PC-9 (cell line): ENCODE measurements at regions not wholly inside any gene's neighbourhood (a gene's known extent, or its start where the extent isn't known, plus 50 kb on each side); places are given as distances from the start of the nearest gene placed in this dataset.

Experiments
- BruUV-seq: library from RNA; stranded (reverse); fragments of 400-500 nt; replicated peaks from 2 replicates; lab custom pipeline; 2021; lab: Mats Ljungman, UMichigan
- CTCF ChIA-PET: fragments of 300-600 bp; sonication (Branson Sonifier 250); formaldehyde crosslinking; loops from one replicate; lab custom pipeline; 2022; ENCODE audit warnings: antibody characterized with exemption; lab: Charles Lee
- POLR2A ChIA-PET: fragments of 300-600 bp; sonication (Branson Sonifier 250); formaldehyde crosslinking; loops from one replicate; lab custom pipeline; 2022; ENCODE audit warnings: antibody characterized with exemption; ENCODE audit not compliant: unreplicated experiment; lab: Charles Lee
- DNase-seq, 2 experiments: peaks; one replicate each; pipeline versions ENCODE4 v3.0.0 to v3.0.0-alpha.2; 2015 to 2022; ENCODE audit warnings: mixed read lengths in 1 of 2
- H2AFZ ChIP-seq: fragments of 200-600 bp; sonication (generic); 2 replicates; pipeline ENCODE4 v1.8.1; 2017; ENCODE audit warnings: antibody characterized with exemption
- H3F3A ChIP-seq: fragments of 200-600 bp; sonication (generic); 2 replicates; pipeline ENCODE4 v1.8.1; 2017; ENCODE audit warnings: antibody characterized with exemption, mild to moderate bottlenecking, low read depth; ENCODE audit not compliant: insufficient read depth
- H3K27ac ChIP-seq: fragments of 200-600 bp; sonication (generic); 2 replicates; pipeline ENCODE4 v1.6.1; 2016; ENCODE audit warnings: mixed run types
- H3K27me3 ChIP-seq: fragments of 200-600 bp; sonication (generic); 2 replicates; pipeline ENCODE4 v1.6.1; 2016; ENCODE audit warnings: low read depth, mixed run types; ENCODE audit not compliant: insufficient read depth
- H3K36me3 ChIP-seq: fragments of 200-600 bp; sonication (generic); 2 replicates; pipeline ENCODE4 v1.6.1; 2016; ENCODE audit warnings: low read depth, mixed run types
- H3K4me1 ChIP-seq: fragments of 200-600 bp; sonication (generic); replicated peaks from 2 replicates; pipeline ENCODE4 v1.6.1; 2016; ENCODE audit warnings: mixed run types; ENCODE audit not compliant: insufficient read depth
- H3K4me2 ChIP-seq: fragments of 200-600 bp; sonication (generic); 2 replicates; pipeline ENCODE4 v1.6.1; 2017; ENCODE audit warnings: mixed run types
- H3K4me3 ChIP-seq: fragments of 200-600 bp; sonication (generic); 2 replicates; pipeline ENCODE4 v1.6.1; 2016; ENCODE audit warnings: mixed run types
- H3K79me2 ChIP-seq: fragments of 200-600 bp; sonication (generic); 2 replicates; pipeline ENCODE4 v1.6.1; 2017; ENCODE audit warnings: low read depth, mixed run types
- H3K9me2 ChIP-seq: fragments of 200-600 bp; sonication (generic); 2 replicates; pipeline ENCODE4 v1.8.1; 2017; ENCODE audit warnings: mild to moderate bottlenecking; ENCODE audit not compliant: insufficient read depth
- H3K9me3 ChIP-seq: fragments of 200-600 bp; sonication (generic); 2 replicates; pipeline ENCODE4 v1.8.1; 2016; ENCODE audit warnings: low read depth; ENCODE audit not compliant: insufficient read depth
- H4K20me1 ChIP-seq: fragments of 200-600 bp; sonication (generic); 2 replicates; pipeline ENCODE4 v1.8.1; 2017; ENCODE audit not compliant: insufficient read depth
- EZH2 ChIP-seq: fragments of 200-600 bp; sonication (generic); IDR thresholded peaks from 2 replicates; pipeline ENCODE4 v1.8.0; 2017; ENCODE audit warnings: antibody characterized with exemption, low read depth
- intact Hi-C: fragments of 100-400 bp; cut with micrococcal nuclease; formaldehyde crosslinking; loops from one replicate; pipeline ENCODE4 v1.10.0; 2022; ENCODE audit not compliant: unreplicated experiment
- TF ChIP-seq, protein P1 (sequence below): fragments of 200-600 bp; sonication (generic); conservative IDR thresholded peaks from 2 replicates; pipeline ENCODE4 v1.6.1; 2017; ENCODE audit warnings: mixed run types, antibody characterized with exemption, mild to moderate bottlenecking, moderate library complexity

DNA sequence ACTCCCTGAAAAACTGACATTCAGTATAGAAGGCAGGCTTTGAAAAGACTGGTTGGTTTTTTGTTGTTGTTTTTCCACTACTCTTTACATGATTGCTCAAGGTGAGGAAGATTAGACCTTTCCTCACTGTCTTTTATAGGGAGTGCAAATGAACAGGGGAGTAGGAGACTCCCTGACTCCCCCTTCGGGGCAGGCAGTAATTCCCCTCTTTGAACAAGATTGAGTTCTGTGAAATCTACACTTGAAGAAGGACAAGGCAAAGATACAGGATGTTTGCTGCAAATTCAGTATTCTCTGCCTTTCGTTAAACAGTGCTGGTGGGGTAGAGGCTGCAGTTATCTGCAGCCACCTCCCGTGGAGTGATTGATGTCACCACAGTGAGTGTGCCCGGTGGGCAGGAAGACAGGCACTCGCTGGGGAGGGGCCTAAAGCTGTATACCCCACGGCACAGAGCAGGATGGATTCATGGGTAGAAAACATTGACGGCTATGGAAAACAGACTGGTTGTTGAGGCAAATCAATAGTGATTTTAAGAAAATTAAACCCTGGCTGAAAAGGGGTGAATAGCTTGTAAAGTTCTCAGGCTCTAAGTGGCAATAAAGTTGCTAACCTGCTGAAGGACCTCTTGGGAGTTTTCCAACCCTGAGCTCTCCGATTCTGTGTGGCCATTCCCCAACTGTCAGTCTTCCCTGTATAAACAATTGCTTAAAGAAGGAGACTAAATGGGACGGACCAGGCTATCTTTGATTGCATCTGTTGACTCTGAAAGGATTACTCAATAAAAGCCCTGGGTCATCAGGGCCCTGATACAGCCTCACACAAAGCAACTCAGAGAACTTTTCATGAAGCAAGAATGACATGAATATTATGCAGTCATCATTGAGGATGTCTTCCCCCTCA lies 308.3 kb downstream of the TBC1D4 start:
- intact Hi-C loops, result no loop called here
- Histone ChIP-seq H3K27ac (no peak overlapping the region), H3K36me3 (no peaks in the 10 kb centered on the region), H3K27me3 (no peaks in the 10 kb centered on the region), H2AFZ (no peak overlapping the region), H3K9me2 (no peaks in the 10 kb centered on the region), H3F3A (no peaks in the 10 kb centered on the region), H3K4me2 (no peak overlapping the region), H3K9me3 (no peaks in the 10 kb centered on the region), H3K4me1 (no peaks in the 10 kb centered on the region), H3K4me3 (no peak overlapping the region), H4K20me1 (no peaks in the 10 kb centered on the region), H3K79me2 (no peaks in the 10 kb centered on the region)
- TF ChIP-seq, protein P1, sequence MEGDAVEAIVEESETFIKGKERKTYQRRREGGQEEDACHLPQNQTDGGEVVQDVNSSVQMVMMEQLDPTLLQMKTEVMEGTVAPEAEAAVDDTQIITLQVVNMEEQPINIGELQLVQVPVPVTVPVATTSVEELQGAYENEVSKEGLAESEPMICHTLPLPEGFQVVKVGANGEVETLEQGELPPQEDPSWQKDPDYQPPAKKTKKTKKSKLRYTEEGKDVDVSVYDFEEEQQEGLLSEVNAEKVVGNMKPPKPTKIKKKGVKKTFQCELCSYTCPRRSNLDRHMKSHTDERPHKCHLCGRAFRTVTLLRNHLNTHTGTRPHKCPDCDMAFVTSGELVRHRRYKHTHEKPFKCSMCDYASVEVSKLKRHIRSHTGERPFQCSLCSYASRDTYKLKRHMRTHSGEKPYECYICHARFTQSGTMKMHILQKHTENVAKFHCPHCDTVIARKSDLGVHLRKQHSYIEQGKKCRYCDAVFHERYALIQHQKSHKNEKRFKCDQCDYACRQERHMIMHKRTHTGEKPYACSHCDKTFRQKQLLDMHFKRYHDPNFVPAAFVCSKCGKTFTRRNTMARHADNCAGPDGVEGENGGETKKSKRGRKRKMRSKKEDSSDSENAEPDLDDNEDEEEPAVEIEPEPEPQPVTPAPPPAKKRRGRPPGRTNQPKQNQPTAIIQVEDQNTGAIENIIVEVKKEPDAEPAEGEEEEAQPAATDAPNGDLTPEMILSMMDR, result no peak
- TF ChIP-seq EZH2, result no peak
- ChIA-PET POLR2A (no interaction called here), CTCF (no interaction called here)
- no TSS peak for BruUV-seq
- no peak for DNase-seq

DNA sequence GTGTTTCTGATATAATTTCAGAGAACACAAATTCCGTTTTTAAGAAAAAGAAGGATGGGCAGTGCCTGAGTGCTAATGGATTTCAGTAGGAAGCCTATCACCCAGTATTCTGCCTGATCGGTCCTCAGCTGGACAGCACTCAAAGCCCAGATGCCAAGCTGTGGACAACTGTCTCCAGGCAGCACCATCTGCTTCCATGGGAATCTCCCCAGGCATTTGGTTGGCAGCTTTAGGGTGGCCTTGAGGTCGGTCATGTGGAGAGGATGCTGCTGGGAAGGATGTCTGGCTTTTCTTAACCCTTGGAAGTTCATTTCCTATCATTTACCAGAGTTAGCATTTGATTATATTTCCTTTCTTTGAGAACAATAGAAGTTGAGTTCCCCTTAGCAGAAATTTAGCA lies 311.7 kb downstream of the TBC1D4 start:
- H3K4me3 ChIP-seq, result no peak overlapping the region
- H3K36me3 ChIP-seq, result no peaks in the 10 kb centered on the region
- no peaks in the 10 kb centered on the region for H3K9me2 ChIP-seq
- H3K4me1 ChIP-seq, result no peaks in the 10 kb centered on the region
- TF ChIP-seq, protein P1, result no peak
- TF ChIP-seq EZH2, result no peak
- H3K27ac ChIP-seq, result no peak overlapping the region
- H3K4me2 ChIP-seq, result no peak overlapping the region
- no peaks in the 10 kb centered on the region for H4K20me1 ChIP-seq
- ChIA-PET CTCF (no interaction called here), POLR2A (no interaction called here)
- no peaks in the 10 kb centered on the region for H3K9me3 ChIP-seq
- no peaks in the 10 kb centered on the region for H3K79me2 ChIP-seq
- BruUV-seq, result no TSS peak
- H3K27me3 ChIP-seq, result no peaks in the 10 kb centered on the region
- H3F3A ChIP-seq, result no peaks in the 10 kb centered on the region
- DNase-seq, result no peak
- H2AFZ ChIP-seq, result no peak overlapping the region
- intact Hi-C loops, result no loop called here

DNA sequence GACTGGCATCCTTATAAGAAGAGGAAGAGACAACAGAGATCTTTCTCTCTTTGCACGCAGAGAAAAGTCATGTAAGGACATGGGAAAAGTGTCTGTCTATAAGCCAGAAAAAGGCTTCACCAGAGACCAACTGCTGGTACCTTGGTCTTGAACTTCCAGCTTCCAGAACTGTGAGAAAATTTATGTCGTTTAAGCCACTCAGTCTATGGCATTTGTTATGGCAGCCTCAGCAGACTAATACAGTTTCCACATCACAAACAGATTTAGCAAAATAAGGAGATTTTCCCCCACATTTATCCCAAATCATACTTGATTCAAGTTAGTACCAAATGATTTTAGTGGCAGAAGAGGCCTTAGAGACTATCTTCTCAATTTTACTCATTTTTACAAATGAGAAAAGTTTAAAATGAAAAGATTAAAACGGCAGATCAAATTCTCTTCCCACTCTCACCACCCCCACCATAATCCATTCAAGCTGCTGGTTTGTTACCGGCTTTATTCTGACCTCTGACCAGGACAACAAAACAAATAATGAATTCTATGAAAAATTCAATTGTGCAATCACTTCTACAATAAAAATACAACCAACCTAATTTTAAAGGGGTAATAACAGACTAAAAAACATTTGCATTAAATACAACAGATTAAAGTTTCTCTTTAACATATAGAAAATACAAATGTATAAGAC lies 316.3 kb downstream of the TBC1D4 start:
- CTCF ChIA-PET, result no interaction called here

More for the DNA sequence above, 316.3 kb downstream of the TBC1D4 start:
- no peaks in the 10 kb centered on the region for H3K9me3 ChIP-seq
- no peaks in the 10 kb centered on the region for H3K4me1 ChIP-seq
- BruUV-seq, result no TSS peak
- 0 out of 2 replicates have a peak, but pooled peaks cover 3% of the 10 kb centered on the region for H3K9me2 ChIP-seq
- DNase-seq, result no peak
- H3K27ac ChIP-seq, result no peak overlapping the region
- TF ChIP-seq EZH2, result no peak
- TF ChIP-seq, protein P1, result no peak
- POLR2A ChIA-PET, result no interaction called here
- no peaks in the 10 kb centered on the region for H3K36me3 ChIP-seq
- no peak overlapping the region for H2AFZ ChIP-seq
- H3K4me2 ChIP-seq, result no peak overlapping the region
- H3K79me2 ChIP-seq, result no peaks in the 10 kb centered on the region
- intact Hi-C loops, result no loop called here
- H3K4me3 ChIP-seq, result no peak overlapping the region
- H4K20me1 ChIP-seq, result no peaks in the 10 kb centered on the region
- no peaks in the 10 kb centered on the region for H3F3A ChIP-seq
- no peaks in the 10 kb centered on the region for H3K27me3 ChIP-seq
